OCI-LY3 (cell line): ENCODE measurements at regions not wholly inside any gene's neighbourhood (a gene's known extent, or its start where the extent isn't known, plus 50 kb on each side); places are given as distances from the start of the nearest gene placed in this dataset.

Experiments
- H2AFZ ChIP-seq: fragments of 200-600, 300-600 bp; shearing (Covaris generic); 2 replicates; pipeline ENCODE4 v1.6.0; 2014; ENCODE audit warnings: antibody characterized with exemption, low read depth, low read length
- H3K27ac ChIP-seq: fragments of 200-600, 300-600 bp; sonication (generic); 2 replicates; pipeline ENCODE4 v1.5.1; 2014; ENCODE audit warnings: mild to moderate bottlenecking, low read length, moderate library complexity, mixed read lengths
- H3K27me3 ChIP-seq: fragments of 200-600, 300-600 bp; sonication (generic); 2 replicates; pipeline ENCODE4 v1.6.1; 2014; ENCODE audit warnings: low read depth, low read length, mixed read lengths
- H3K36me3 ChIP-seq: fragments of 200-600, 300-600 bp; sonication (generic); replicated peaks from 2 replicates; pipeline ENCODE3; 2014; ENCODE audit warnings: low read depth, low read length, mixed read lengths
- H3K4me1 ChIP-seq: fragments of 300-600, 200-600 bp; sonication (generic); 2 replicates; pipeline ENCODE4 v1.6.1; 2014; ENCODE audit warnings: low read length, mixed read lengths
- H3K4me2 ChIP-seq: fragments of 200-600, 300-600 bp; sonication (generic); 2 replicates; pipeline ENCODE4 v1.6.1; 2014; ENCODE audit warnings: low read length, mixed read lengths
- H3K4me3 ChIP-seq: fragments of 300-600, 200-600 bp; sonication (generic); 2 replicates; pipeline ENCODE4 v1.5.1; 2014; ENCODE audit warnings: antibody characterized with exemption, mild to moderate bottlenecking, low read length, moderate library complexity
- H3K79me2 ChIP-seq: fragments of 300-600, 200-600 bp; shearing (Covaris generic); 2 replicates; pipeline ENCODE4 v1.6.1; 2014; ENCODE audit warnings: mild to moderate bottlenecking, low read length, mixed read lengths
- H3K9ac ChIP-seq: fragments of 300-600, 200-600 bp; shearing (Covaris generic); 2 replicates; pipeline ENCODE4 v1.6.0; 2014; ENCODE audit warnings: mild to moderate bottlenecking, low read length, moderate library complexity
- H3K9me3 ChIP-seq: fragments of 200-600, 300-600 bp; shearing (Covaris generic); 2 replicates; pipeline ENCODE4 v1.6.1; 2014; ENCODE audit warnings: low read length, mixed read lengths; ENCODE audit not compliant: insufficient read depth
- H4K20me1 ChIP-seq: fragments of 200-600, 300-600 bp; sonication (generic); 2 replicates; pipeline ENCODE4 v1.6.1; 2016; ENCODE audit warnings: low read length, mixed read lengths; ENCODE audit not compliant: insufficient read depth
- CTCF ChIP-seq: fragments of 200-600, 300-600 bp; sonication (generic); IDR thresholded peaks from 2 replicates; pipeline ENCODE4 v1.5.1; 2014; ENCODE audit warnings: antibody characterized with exemption, low read length, low read depth
- EZH2phosphoT487 ChIP-seq: fragments of 200-600 bp; shearing (Covaris generic); IDR thresholded peaks from 2 replicates; pipeline ENCODE4 v1.6.1; 2018; ENCODE audit warnings: antibody characterized with exemption, mixed run types, low read depth

- Histone ChIP-seq H3K36me3 (no peaks in the 10 kb centered on the region), H3K79me2 (no peaks in the 10 kb centered on the region), H3K9ac (no peak overlapping the region), H3K4me1 (no peaks in the 10 kb centered on the region), H3K27me3 (no peaks in the 10 kb centered on the region), H3K9me3 (no peaks in the 10 kb centered on the region), H4K20me1 (no peaks in the 10 kb centered on the region), H3K4me3 (no peak overlapping the region), H2AFZ (no peak overlapping the region), H3K27ac (no peak overlapping the region), H3K4me2 (no peak overlapping the region)
- TF ChIP-seq EZH2phosphoT487, result no peak
- TF ChIP-seq CTCF, result no peak
Measured at GRCh38 chr14:53295372-53295771, 142.2 kb upstream of the DDHD1 start.

- H2AFZ ChIP-seq, result no peak overlapping the region
- no peak for TF ChIP-seq EZH2phosphoT487
- no peak for TF ChIP-seq CTCF
- no peaks in the 10 kb centered on the region for H3K4me1 ChIP-seq
- H3K4me3 ChIP-seq, result no peak overlapping the region
- H3K9me3 ChIP-seq, result no peaks in the 10 kb centered on the region
- no peaks in the 10 kb centered on the region for H4K20me1 ChIP-seq
- H3K36me3 ChIP-seq, result no peaks in the 10 kb centered on the region
- H3K27me3 ChIP-seq, result no peaks in the 10 kb centered on the region
- no peak overlapping the region for H3K9ac ChIP-seq
- H3K4me2 ChIP-seq, result no peak overlapping the region
- H3K27ac ChIP-seq, result no peak overlapping the region
- H3K79me2 ChIP-seq, result no peaks in the 10 kb centered on the region
Measured at GRCh38 chr14:53286301-53286700, 133.2 kb upstream of the DDHD1 start.

GRCh38 chr14:53285821-53286220 lies 132.7 kb upstream of the DDHD1 start:
- no peaks in the 10 kb centered on the region for H3K79me2 ChIP-seq
- H3K9ac ChIP-seq, result no peak overlapping the region
- H3K27me3 ChIP-seq, result no peaks in the 10 kb centered on the region
- H4K20me1 ChIP-seq, result no peaks in the 10 kb centered on the region
- H3K4me3 ChIP-seq, result no peak overlapping the region
- no peaks in the 10 kb centered on the region for H3K4me1 ChIP-seq
- H3K36me3 ChIP-seq, result no peaks in the 10 kb centered on the region
- no peak overlapping the region for H3K27ac ChIP-seq
- H2AFZ ChIP-seq, result no peak overlapping the region
- H3K9me3 ChIP-seq, result no peaks in the 10 kb centered on the region
- TF ChIP-seq EZH2phosphoT487 (no peak), CTCF (no peak)
- H3K4me2 ChIP-seq, result no peak overlapping the region

GRCh38 chr14:53285064-53285463 lies 131.9 kb upstream of the DDHD1 start:
- H3K79me2 ChIP-seq, result no peaks in the 10 kb centered on the region
- H4K20me1 ChIP-seq, result no peaks in the 10 kb centered on the region
- no peak overlapping the region for H3K9ac ChIP-seq
- no peaks in the 10 kb centered on the region for H3K27me3 ChIP-seq
- H2AFZ ChIP-seq, result no peak overlapping the region
- no peak overlapping the region for H3K4me3 ChIP-seq
- H3K4me1 ChIP-seq, result no peaks in the 10 kb centered on the region
- no peaks in the 10 kb centered on the region for H3K36me3 ChIP-seq
- no peak overlapping the region for H3K4me2 ChIP-seq
- H3K9me3 ChIP-seq, result no peaks in the 10 kb centered on the region
- TF ChIP-seq CTCF, result no peak
- H3K27ac ChIP-seq, result no peak overlapping the region
